ENCODE measurements at regions not wholly inside any gene's neighbourhood (a gene's known extent, or its start where the extent isn't known, plus 50 kb on each side); places are given as distances from the start of the nearest gene placed in this dataset.
A peak's percentile ranks its signal among the peaks of the same experiment; 100 is the strongest.

DNA sequence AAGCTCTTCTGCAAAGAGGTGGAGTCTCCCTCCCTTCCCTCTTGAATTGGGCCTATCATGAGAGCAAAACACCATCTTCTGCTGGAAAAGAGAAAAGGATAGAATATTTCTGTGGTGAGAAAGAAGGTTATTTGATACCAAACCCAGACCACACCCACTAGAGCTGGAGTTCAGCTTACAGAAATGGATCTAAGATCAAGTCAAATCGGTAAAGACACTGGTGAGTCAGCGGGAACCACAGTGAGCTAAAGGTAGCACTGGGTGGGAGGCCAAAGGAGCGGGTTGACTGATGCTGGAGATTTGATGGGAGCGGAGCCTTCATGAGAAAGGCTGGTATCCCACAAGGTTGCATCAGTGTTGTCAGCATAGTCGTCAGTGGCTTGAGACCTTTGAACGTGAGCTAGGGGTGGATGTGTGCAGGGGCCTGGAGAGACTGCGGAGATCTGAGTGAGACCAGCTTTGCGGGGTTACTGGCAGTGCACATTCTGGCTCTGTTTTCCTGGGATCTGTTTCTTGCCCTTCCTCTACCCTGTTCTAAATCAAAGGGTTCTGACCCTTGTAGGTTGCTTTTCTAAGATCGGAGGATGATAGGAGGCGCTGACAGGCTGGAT lies 106.4 kb upstream of the SCOC start:
- Mint-ChIP-seq H3K27ac (no peak overlapping the region), H3K4me3 (no peak overlapping the region), H3K27me3 (peaks cover 27% of the 10 kb centered on the region), H3K4me1 (peaks cover 5% of the 10 kb centered on the region), H3K9me3 (no peaks in the 10 kb centered on the region), H3K36me3 (ENCODE audit: low read depth) (no peaks in the 10 kb centered on the region)
- ChIA-PET CTCF (interaction anchor here (0.8 to 4.2 kb wide), 2 partner anchors 13 to 32 kb away, joined by 3 to 15 read pairs; no protein-coding TSS in a partner anchor), POLR2A (no interaction called here)
- DNase-seq, result no peak

DNA sequence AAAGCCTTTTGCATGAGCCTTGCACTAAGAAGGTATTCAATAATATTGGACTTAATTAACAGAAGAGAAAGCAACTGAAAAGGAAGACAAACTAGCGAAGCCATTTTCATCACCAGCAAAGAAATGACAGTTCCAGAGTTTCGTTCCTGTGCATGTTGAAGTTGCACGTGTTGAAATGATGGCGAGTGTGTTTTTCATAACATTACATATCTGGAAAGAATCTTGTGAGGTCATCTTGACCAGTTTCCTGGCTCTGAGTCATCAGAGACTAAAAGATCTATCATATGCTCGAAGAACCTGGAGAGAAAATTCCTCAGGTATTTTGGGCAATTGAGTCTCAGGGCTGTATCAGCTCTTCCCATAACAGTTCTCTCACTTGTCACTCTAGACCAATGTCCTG lies 106.2 kb upstream of the MAML3 start:
- ChIA-PET POLR2A (no interaction called here), CTCF (no interaction called here)
- H3K4me1 Mint-ChIP-seq, result peaks cover 12% of the 10 kb centered on the region
- no peaks in the 10 kb centered on the region for H3K9me3 Mint-ChIP-seq
- H3K36me3 Mint-ChIP-seq (ENCODE audit: low read depth), result no peaks in the 10 kb centered on the region
- peaks cover 23% of the 10 kb centered on the region for H3K27me3 Mint-ChIP-seq
- H3K4me3 Mint-ChIP-seq, result no peak overlapping the region
- DNase-seq, result no peak
- no peak overlapping the region for H3K27ac Mint-ChIP-seq

DNA sequence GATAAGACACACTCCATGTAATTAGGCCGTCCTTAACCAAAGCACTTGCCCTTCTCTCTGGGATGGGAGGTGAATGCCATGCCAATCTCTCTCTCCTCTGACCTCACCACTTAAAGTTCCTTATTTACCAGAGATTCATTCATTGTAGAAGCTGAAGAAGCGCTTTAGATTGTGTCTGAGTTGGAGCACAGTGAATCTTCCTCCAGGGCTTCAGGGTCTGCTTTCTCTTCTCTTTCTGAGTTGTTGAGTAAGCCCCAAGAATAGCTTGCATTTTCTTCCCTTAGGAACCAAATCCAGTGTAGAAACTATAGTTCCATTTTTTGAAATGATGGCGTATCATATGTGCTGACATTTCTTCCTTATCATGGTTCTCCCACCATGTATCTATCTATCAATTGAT lies 104.5 kb upstream of the MAML3 start:
- no peak for DNase-seq
- Mint-ChIP-seq H3K27me3 (peaks cover 37% of the 10 kb centered on the region), H3K36me3 (ENCODE audit: low read depth) (no peaks in the 10 kb centered on the region), H3K9me3 (no peaks in the 10 kb centered on the region), H3K27ac (no peak overlapping the region), H3K4me1 (peaks cover 14% of the 10 kb centered on the region), H3K4me3 (no peak overlapping the region)
- CTCF ChIA-PET, result interaction anchor here (1.3 kb wide), 1 partner anchor 246 kb away, joined by 3 read pairs; no protein-coding TSS in a partner anchor
- POLR2A ChIA-PET, result no interaction called here

DNA sequence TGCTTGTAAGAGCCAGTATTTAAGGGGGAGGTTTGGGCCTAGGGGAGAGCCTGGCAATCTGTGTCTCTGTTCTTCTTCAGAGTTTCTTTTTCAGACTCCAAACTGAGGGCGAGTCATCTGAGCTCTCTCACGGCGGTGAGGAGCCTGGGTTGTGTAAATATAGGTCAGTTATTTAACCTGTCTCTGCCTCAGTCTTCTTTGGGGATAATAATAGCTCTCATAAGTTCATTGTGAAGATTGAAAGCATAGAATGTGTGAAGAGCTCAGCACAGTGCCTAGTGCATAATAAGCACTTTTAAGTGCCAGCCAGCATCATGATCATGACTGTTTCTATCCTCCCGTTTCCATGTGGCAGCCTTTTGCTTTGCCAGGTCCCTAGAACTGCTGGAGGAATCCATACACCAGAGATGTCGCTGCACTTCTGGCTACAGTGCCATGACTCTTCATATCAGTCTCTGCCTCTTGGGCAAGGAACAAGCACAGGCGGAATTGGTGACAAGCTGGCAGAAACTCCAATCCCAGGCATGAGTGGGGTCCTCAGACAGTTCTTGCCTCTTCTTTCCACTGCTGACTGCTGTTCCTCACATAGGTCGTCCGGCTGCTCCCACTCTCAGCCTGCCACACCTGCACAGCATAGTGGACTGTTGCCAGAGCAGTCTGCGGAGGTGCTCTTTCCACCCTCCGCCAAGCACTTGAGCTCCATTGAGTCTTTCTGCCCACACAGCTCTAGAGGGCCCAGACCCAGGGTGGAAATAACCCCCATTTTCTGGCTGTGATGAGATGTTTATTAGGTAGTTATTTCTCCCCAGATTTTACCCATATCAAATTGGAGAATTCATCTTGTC lies 103.7 kb upstream of the MAML3 start:
- no peak overlapping the region for H3K27ac Mint-ChIP-seq

DNA sequence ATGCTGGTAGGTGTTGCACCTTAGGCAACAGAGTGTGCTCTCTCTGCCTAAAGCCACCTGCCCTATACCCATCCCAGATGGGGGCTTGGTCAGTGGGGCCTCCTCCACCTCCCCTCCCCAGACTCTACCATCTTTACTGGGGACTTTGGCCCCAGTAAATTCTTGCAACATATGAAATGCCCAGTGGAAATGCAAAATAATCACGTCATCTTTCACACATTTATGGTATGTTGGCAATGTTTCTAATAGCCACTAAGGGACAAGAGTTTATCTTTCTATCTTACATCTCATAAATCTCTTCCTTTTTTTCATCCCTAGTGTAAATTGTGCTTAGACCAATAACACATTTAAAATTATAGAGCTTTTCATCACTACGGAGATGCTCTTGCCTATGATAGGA lies 103.0 kb upstream of the MAML3 start:
- ChIA-PET CTCF (interaction anchor here (1.0 kb wide), 1 partner anchor 524 kb away, joined by 3 read pairs; no protein-coding TSS in a partner anchor), POLR2A (no interaction called here)
- H3K9me3 Mint-ChIP-seq, result no peaks in the 10 kb centered on the region
- H3K4me3 Mint-ChIP-seq, result no peak overlapping the region
- peaks cover 20% of the 10 kb centered on the region for H3K4me1 Mint-ChIP-seq
- H3K27ac Mint-ChIP-seq, result no peak overlapping the region
- no peak for DNase-seq
- H3K27me3 Mint-ChIP-seq, result peaks cover 37% of the 10 kb centered on the region
- no peaks in the 10 kb centered on the region for H3K36me3 Mint-ChIP-seq (ENCODE audit: low read depth)

More for the DNA sequence above, 103.7 kb upstream of the MAML3 start:
- no peak for DNase-seq
- Mint-ChIP-seq H3K4me3 (no peak overlapping the region), H3K36me3 (ENCODE audit: low read depth) (no peaks in the 10 kb centered on the region), H3K9me3 (no peaks in the 10 kb centered on the region), H3K27me3 (peaks cover 36% of the 10 kb centered on the region), H3K4me1 (peaks cover 17% of the 10 kb centered on the region)
- ChIA-PET POLR2A (no interaction called here), CTCF (interaction anchor here (1.0 to 1.3 kb wide), 2 partner anchors 245 to 525 kb away, joined by 3 read pairs; no protein-coding TSS in a partner anchor)

DNA sequence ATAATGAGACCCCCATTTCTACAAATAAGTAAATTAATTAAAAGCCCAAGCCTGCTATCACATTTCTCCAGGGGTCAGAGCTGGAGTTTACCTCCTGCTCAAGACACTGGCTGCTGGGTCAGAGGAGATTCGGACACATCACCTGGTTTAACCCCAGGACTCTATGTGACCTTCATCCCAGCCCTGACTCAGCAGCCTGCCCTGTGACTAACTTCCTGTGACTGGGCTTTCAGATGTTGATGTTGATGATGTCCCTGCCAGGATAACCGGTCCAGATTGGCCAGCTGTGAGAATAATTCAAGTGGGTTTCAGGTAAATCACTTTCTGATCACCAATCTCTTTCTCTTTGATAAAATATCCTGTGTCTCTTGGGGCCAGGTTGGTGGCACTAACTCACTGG lies 102.4 kb upstream of the MAML3 start:
- POLR2A ChIA-PET, result no interaction called here
- Mint-ChIP-seq H3K27me3 (peaks cover 33% of the 10 kb centered on the region), H3K4me1 (peaks cover 20% of the 10 kb centered on the region), H3K4me3 (no peak overlapping the region), H3K9me3 (no peaks in the 10 kb centered on the region), H3K27ac (no peak overlapping the region), H3K36me3 (ENCODE audit: low read depth) (no peaks in the 10 kb centered on the region)
- no peak for DNase-seq
- CTCF ChIA-PET, result interaction anchor here (1.6 to 6.0 kb wide), 2 partner anchors 243 to 522 kb away, joined by 3 to 50 read pairs; no protein-coding TSS in a partner anchor

DNA sequence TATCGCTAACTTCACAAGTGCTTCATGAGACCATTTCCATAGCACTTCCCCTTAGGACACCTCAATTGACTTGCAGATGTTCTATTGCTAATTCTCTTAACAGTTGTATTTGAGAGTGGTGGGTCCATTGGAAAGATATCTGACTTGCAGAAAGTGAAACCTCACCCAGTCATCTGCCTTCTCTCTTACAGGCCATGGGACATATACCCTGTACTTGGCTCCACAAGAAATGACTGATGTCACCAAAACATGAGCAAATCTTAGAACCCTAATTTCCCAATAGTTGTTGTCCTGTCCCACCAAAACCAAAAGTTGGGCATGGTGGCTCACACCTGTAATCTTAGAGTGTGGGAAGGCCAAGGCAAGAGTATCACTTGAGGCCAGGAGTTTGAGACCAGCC lies 101.9 kb upstream of the MAML3 start:
- Mint-ChIP-seq H3K4me1 (peaks cover 20% of the 10 kb centered on the region), H3K4me3 (no peak overlapping the region), H3K9me3 (no peaks in the 10 kb centered on the region), H3K27me3 (peaks cover 31% of the 10 kb centered on the region), H3K27ac (no peak overlapping the region), H3K36me3 (ENCODE audit: low read depth) (no peaks in the 10 kb centered on the region)
- ChIA-PET CTCF (interaction anchor here (1.6 to 6.0 kb wide), 5 partner anchors 13 to 521 kb away, joined by 3 to 50 read pairs (median 12); no protein-coding TSS in a partner anchor), POLR2A (no interaction called here)
- no peak for DNase-seq

DNA sequence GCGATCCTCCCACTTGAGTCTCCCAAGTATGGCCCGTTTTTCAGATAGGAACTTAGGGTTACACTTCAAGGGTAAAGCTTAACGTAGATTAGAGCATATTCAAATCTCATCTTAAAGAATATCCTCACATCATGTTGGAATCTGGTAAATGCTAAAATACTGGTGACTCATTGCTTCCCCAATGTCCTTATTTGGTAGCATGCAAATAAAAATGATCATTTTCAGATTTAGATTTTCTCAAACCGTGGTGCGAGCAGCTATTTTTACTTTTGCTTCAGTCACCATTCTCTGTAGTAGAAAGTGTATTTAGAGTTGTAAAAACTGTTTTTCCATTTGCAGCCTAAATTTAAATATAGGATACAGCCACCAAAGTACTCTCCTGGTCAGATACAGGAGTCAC lies 101.5 kb upstream of the MAML3 start:
- Mint-ChIP-seq H3K27ac (no peak overlapping the region), H3K4me3 (no peak overlapping the region), H3K36me3 (ENCODE audit: low read depth) (no peaks in the 10 kb centered on the region), H3K9me3 (no peaks in the 10 kb centered on the region), H3K27me3 (peaks cover 31% of the 10 kb centered on the region), H3K4me1 (peaks cover 22% of the 10 kb centered on the region)
- ChIA-PET CTCF (interaction anchor here (1.3 to 6.0 kb wide), 8 partner anchors 10 to 521 kb away, joined by 3 to 50 read pairs (median 8); no protein-coding TSS in a partner anchor), POLR2A (no interaction called here)
- DNase-seq, result no peak

DNA sequence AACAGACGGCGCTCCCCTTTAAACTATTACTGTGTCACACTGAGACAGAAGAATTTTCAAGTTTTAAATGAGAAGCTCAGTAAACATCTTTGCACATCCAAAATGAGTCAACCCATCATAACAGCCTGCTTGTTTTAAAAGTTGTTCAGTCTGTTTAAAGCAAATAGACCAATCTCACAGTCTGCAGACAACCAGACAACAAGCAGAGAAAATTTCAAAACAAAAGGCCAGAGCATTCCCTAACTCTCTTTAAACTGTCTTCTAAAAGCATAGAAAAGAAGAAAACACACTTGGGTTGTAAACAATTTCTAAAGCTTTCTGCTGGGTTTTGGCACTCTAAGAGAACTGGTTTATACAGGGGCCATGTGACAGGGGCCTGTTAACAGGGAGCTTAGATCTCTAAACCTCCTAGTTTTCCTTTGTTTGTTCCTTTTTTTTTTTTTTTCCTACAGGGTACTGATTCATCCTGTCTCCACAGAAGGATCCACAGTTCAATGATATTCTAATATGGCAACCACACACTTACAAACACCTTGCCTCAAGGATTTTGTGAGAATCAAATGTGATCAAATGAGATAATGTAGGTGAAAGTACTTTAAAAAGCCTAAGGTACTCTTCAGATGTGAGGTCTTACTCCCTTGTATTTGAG lies 100.8 kb upstream of the MAML3 start:
- DNase-seq, result no peak
- POLR2A ChIA-PET, result no interaction called here
- no peaks in the 10 kb centered on the region for H3K36me3 Mint-ChIP-seq (ENCODE audit: low read depth)
- no peak overlapping the region for H3K27ac Mint-ChIP-seq
- peaks cover 17% of the 10 kb centered on the region for H3K4me1 Mint-ChIP-seq
- peaks cover 36% of the 10 kb centered on the region for H3K27me3 Mint-ChIP-seq
- CTCF ChIA-PET, result interaction anchor here (1.2 to 6.0 kb wide), 15 partner anchors 11 to 571 kb away, joined by 3 to 50 read pairs (median 5); partner anchors contain the start of gene SCOC
- no peak overlapping the region for H3K4me3 Mint-ChIP-seq
- no peaks in the 10 kb centered on the region for H3K9me3 Mint-ChIP-seq

DNA sequence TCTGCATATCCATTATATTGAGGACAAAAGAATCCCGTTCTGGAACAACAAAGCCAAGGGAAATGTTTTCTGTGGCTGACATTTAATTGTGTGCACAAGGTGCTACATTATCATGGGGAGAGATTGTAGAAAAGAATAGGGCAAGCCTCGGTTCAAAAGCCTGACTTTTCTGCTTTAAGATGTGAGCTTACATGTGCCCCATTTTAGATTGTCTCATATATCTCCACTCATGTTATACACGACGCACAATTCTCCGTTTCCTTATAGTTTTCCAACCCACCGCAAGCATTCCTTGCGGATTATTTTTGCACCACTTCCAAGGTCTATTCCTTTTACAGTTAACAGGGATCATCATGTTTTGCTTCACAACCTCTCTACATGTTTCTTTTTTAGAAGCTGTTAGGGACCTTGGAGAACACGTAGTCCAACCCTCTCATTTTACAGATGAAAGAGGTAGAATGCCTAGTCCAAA lies 99.6 kb upstream of the MAML3 start:
- Mint-ChIP-seq H3K9me3 (no peaks in the 10 kb centered on the region), H3K27me3 (peaks cover 36% of the 10 kb centered on the region), H3K36me3 (ENCODE audit: low read depth) (no peaks in the 10 kb centered on the region), H3K27ac (no peak overlapping the region), H3K4me1 (peaks cover 15% of the 10 kb centered on the region), H3K4me3 (peak overlapping the region; percentile 58)
- CTCF ChIA-PET, result interaction anchor here (0.6 to 6.0 kb wide), 39 partner anchors 11 to 597 kb away, joined by 3 to 50 read pairs (median 4); partner anchors contain the start of genes MAML3 and SCOC
- no peak for DNase-seq
- POLR2A ChIA-PET, result interaction anchor here (0.9 kb wide), 1 partner anchor 241 kb away, joined by 3 read pairs; no protein-coding TSS in a partner anchor

DNA sequence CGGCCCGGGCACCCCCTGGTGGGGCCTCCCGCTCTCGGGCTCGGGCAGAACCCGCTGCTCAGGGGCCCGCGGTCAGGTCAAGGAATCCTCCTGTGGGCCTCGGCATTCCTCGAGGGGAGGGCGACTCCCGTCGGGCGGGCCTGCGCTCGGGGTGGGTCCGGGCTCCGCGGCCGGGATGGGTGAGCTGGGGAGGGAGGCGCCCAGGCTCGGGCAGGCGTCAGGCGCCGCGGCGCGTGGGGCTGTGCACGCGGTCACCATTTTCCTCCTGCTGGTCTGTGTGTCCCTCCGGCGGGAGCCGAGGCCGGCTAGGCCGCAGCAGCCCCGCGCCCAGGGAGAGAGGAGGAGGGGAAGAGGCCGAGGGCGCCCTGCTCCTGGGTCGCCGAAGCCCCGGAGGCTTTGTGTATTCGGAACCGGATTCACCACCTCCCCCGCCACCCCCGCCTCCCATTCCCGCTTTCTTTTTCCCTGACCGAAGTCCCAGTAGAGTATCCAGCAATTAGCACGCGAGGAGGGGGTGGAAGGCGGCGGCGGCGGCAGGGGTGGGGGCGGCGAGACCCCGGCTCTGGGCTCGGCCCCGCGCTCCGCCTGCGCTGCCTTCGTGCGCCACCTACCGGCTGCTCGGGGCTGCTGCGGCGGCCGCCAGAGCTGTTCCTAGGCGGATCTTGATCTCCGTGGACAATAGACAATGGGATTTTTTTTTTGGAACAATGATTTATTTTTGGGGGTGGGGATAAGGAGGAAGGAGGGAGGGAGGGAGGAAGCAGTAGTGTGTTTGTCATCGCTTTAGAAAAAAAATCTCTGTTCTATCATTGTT lies 99.0 kb upstream of the MAML3 start:
- Mint-ChIP-seq H3K9me3 (no peaks in the 10 kb centered on the region), H3K27ac (no peak overlapping the region), H3K4me1 (peaks cover 15% of the 10 kb centered on the region), H3K4me3 (peak overlapping the region; percentile 58), H3K27me3 (peaks cover 31% of the 10 kb centered on the region), H3K36me3 (ENCODE audit: low read depth) (no peaks in the 10 kb centered on the region)
- ChIA-PET POLR2A (interaction anchor here (0.9 to 1.3 kb wide), 3 partner anchors 11 to 240 kb away, joined by 3 to 4 read pairs (median 4); no protein-coding TSS in a partner anchor), CTCF (interaction anchor here (0.6 to 6.0 kb wide), 42 partner anchors 10 to 596 kb away, joined by 3 to 50 read pairs (median 4); partner anchors contain the start of genes MAML3 and SCOC)
- peak; percentile 61 for DNase-seq
